ENCODE measurements at regions not wholly inside any gene's neighbourhood (a gene's known extent, or its start where the extent isn't known, plus 50 kb on each side); places are given as distances from the start of the nearest gene placed in this dataset.

DNA sequence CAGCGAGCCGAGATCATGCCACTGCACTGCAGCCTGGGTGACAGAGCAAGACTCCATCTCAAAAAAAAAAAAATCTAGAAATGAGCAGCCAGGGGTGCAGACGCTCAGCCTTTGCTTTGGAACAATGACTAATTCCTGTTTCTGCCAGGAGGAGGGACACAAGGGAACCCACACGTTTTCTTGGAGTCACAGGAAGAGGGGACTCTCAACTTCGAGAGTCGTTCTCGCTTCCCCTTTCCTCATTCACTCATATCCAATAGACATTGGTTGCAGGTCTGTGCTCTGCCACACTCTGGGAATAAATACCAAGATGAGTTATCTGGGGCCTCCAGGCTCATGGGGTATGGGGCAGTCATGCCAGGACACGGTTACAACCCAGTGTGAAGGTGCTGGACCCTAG is 91.5 kb upstream of the RREB1 start:
- TF ChIP-seq, protein P1, sequence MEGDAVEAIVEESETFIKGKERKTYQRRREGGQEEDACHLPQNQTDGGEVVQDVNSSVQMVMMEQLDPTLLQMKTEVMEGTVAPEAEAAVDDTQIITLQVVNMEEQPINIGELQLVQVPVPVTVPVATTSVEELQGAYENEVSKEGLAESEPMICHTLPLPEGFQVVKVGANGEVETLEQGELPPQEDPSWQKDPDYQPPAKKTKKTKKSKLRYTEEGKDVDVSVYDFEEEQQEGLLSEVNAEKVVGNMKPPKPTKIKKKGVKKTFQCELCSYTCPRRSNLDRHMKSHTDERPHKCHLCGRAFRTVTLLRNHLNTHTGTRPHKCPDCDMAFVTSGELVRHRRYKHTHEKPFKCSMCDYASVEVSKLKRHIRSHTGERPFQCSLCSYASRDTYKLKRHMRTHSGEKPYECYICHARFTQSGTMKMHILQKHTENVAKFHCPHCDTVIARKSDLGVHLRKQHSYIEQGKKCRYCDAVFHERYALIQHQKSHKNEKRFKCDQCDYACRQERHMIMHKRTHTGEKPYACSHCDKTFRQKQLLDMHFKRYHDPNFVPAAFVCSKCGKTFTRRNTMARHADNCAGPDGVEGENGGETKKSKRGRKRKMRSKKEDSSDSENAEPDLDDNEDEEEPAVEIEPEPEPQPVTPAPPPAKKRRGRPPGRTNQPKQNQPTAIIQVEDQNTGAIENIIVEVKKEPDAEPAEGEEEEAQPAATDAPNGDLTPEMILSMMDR (IDR thresholded peaks at IDR 0.05) = no peak
- TF ChIP-seq POLR2A (IDR thresholded peaks at IDR 0.05) = no peak

All from heart left ventricle (tissue), 13 donors.